GM12878 (cell line): ENCODE measurements at regions not wholly inside any gene's neighbourhood (a gene's known extent, or its start where the extent isn't known, plus 50 kb on each side); places are given as distances from the start of the nearest gene placed in this dataset.

Experiments
- ATAC-seq: fragments of 200-7000 bp; cut with Tn5 transposase; 3 replicates; pipeline ENCODE4 v1.9.1; 2020; ENCODE audit warnings: mild to moderate bottlenecking, moderate library complexity
- BruUV-seq: library from RNA; stranded (reverse); fragments of 400-500 nt; replicated peaks from 2 replicates; lab custom pipeline; 2021; lab: Mats Ljungman, UMichigan
- CTCF ChIA-PET: fragments of 300-600 bp; sonication (Branson Sonifier 250); formaldehyde crosslinking; extraction: SDS; loops from one replicate; lab custom pipeline; 2021; ENCODE audit warnings: inconsistent platforms; lab: Yijun Ruan, JAX
- POLR2A ChIA-PET: fragments of 350-600 bp; formaldehyde crosslinking; extraction: SDS; loops from one replicate; lab custom pipeline; 2021; ENCODE audit warnings: inconsistent platforms; lab: Charles Lee
- RAD21 ChIA-PET: fragments of 300-600 bp; sonication (Branson Sonifier 250); formaldehyde crosslinking; loops from one replicate; lab custom pipeline; 2023; ENCODE audit warnings: antibody characterized with exemption; ENCODE audit not compliant: unreplicated experiment; lab: Charles Lee
- SMC1A ChIA-PET: fragments of 300-600 bp; sonication (Branson Sonifier 250); formaldehyde crosslinking; loops from one replicate; lab custom pipeline; 2023; ENCODE audit not compliant: unreplicated experiment, uncharacterized antibody; lab: Charles Lee
- DNase-seq: peaks from one replicate; pipeline ENCODE4 v3.0.0-alpha.2; 2011; ENCODE audit warnings: low read depth, low spot score
- FAIRE-seq: peaks from 3 replicates; lab custom pipeline; 2011; peaks lifted over from hg19 to GRCh38; lab: Jason Lieb, UNC
- H2AFZ ChIP-seq: 2 replicates; pipeline ENCODE4 v1.6.0; 2011; ENCODE audit warnings: low read depth, low read length, control low read depth; ENCODE audit not compliant: control insufficient read depth
- H3K27ac ChIP-seq: 2 replicates; pipeline ENCODE4 v1.5.1; 2011; ENCODE audit warnings: control low read depth; ENCODE audit not compliant: control insufficient read depth, insufficient read depth
- H3K27me3 ChIP-seq, 2 experiments: replicated peaks in 1 of 2; 2 replicates each; pipeline versions ENCODE4 v1.6.0 to v1.6.1; 2011; ENCODE audit warnings: low read length in 1 of 2; ENCODE audit not compliant: control insufficient read depth in 2 of 2, insufficient read depth in 2 of 2
- H3K36me3 ChIP-seq, 2 experiments: 2 replicates each; pipeline ENCODE4 v1.5.1; 2011; ENCODE audit warnings: low read length in 1 of 2; ENCODE audit not compliant: control insufficient read depth in 2 of 2, insufficient read depth in 2 of 2
- H3K4me1 ChIP-seq: 2 replicates; pipeline ENCODE4 v1.6.1; 2011; ENCODE audit warnings: mild to moderate bottlenecking, low read length, moderate library complexity, mixed read lengths; ENCODE audit not compliant: control insufficient read depth, insufficient read depth
- H3K4me2 ChIP-seq: 2 replicates; pipeline ENCODE4 v1.6.0; 2011; ENCODE audit warnings: control low read depth; ENCODE audit not compliant: control insufficient read depth, insufficient read depth
- H3K4me3 ChIP-seq: fragments of 200-600 bp; sonication (generic); 2 replicates; pipeline ENCODE4 v1.5.1; 2016
- H3K79me2 ChIP-seq: 2 replicates; pipeline ENCODE4 v1.6.0; 2011; ENCODE audit warnings: low read length; ENCODE audit not compliant: control insufficient read depth, insufficient read depth
- H3K9ac ChIP-seq: 2 replicates; pipeline ENCODE4 v1.8.0; 2011; ENCODE audit warnings: low read length, control low read depth, mixed read lengths; ENCODE audit not compliant: control insufficient read depth, insufficient read depth
- H3K9me3 ChIP-seq: replicated peaks from 3 replicates; pipeline ENCODE4 v1.5.1; 2011; ENCODE audit warnings: mild to moderate bottlenecking, low read length; ENCODE audit not compliant: control insufficient read depth, insufficient read depth
- H4K20me1 ChIP-seq: 2 replicates; pipeline ENCODE4 v1.6.0; 2011; ENCODE audit not compliant: control insufficient read depth, insufficient read depth
- ASH2L ChIP-seq: fragments of 300-600, 200-600 bp; sonication (generic); IDR thresholded peaks from 2 replicates; pipeline ENCODE4 v1.6.1; 2017; ENCODE audit warnings: low read depth, mild to moderate bottlenecking, borderline replicate concordance
- ATF7 ChIP-seq: fragments of 450-650 bp; IDR thresholded peaks from 2 replicates; pipeline ENCODE4 v1.6.1; 2016; ENCODE audit warnings: low read depth, mild to moderate bottlenecking
- CHD2 ChIP-seq: IDR thresholded peaks from 2 replicates; pipeline ENCODE4 v1.6.1; 2011; ENCODE audit warnings: low read depth, low read length, improper control_type of control experiment, borderline replicate concordance
- FOXM1 ChIP-seq: IDR thresholded peaks from 2 replicates; pipeline ENCODE4 v1.6.1; 2012; ENCODE audit warnings: low read depth, mild to moderate bottlenecking, inconsistent platforms, low read length, moderate library complexity
- IKZF2 ChIP-seq, 2 experiments: fragments of 450-650 bp; IDR thresholded peaks; 2 replicates each; pipeline ENCODE4 v1.6.1; 2017; ENCODE audit warnings: mild to moderate bottlenecking in 2 of 2, moderate library complexity in 2 of 2
- MYC ChIP-seq: IDR thresholded peaks from 2 replicates; pipeline ENCODE4 v1.6.1; 2011; ENCODE audit warnings: mild to moderate bottlenecking, low read length, moderate library complexity, inconsistent platforms; ENCODE audit not compliant: insufficient read depth, insufficient replicate concordance, insufficient read length, severe bottlenecking
- PAX8 ChIP-seq: fragments of 450-650 bp; IDR thresholded peaks from 2 replicates; pipeline ENCODE4 v1.6.1; 2017; ENCODE audit warnings: mild to moderate bottlenecking, moderate library complexity
- RB1 ChIP-seq: fragments of 450-650 bp; formaldehyde crosslinking; IDR thresholded peaks from 2 replicates; pipeline ENCODE4 v1.6.1; 2017; ENCODE audit warnings: mild to moderate bottlenecking, borderline replicate concordance
- WRNIP1 ChIP-seq: IDR thresholded peaks from 2 replicates; pipeline ENCODE4 v1.6.1; 2011; ENCODE audit warnings: low read depth, low read length, improper control_type of control experiment, borderline replicate concordance
- ZSCAN29 ChIP-seq: fragments of 450-650 bp; IDR thresholded peaks from 2 replicates; pipeline ENCODE4 v1.6.1; 2017; ENCODE audit warnings: mild to moderate bottlenecking, moderate library complexity
- WGBS: methylation state at CpG from one replicate; pipeline ENCODE4 v1.1.6; 2016; ENCODE audit warnings: low lambda C conversion rate; ENCODE audit not compliant: insufficient replicate concordance, insufficient coverage; ENCODE audit errors: missing lambda C conversion rate; 5-methylcytosine and 5-hydroxymethylcytosine counted together
- in situ Hi-C: fragments of 300-500 bp; cut with MboI; formaldehyde crosslinking; loops from 9 replicates; pipeline ENCODE4 v1.14.3; 2018; ENCODE audit warnings: mixed read lengths
- intact Hi-C: fragments of 100-400 bp; cut with micrococcal nuclease; formaldehyde crosslinking; loops from one replicate; pipeline ENCODE4 v1.14.2; 2022; ENCODE audit not compliant: unreplicated experiment
- TF ChIP-seq, protein P1 (sequence below): IDR thresholded peaks from 2 replicates; pipeline ENCODE4 v1.6.1; 2011; ENCODE audit warnings: mild to moderate bottlenecking, low read depth, low read length, moderate library complexity; ENCODE audit not compliant: insufficient replicate concordance
- TF ChIP-seq, protein P2 (sequence below): fragments of 450-650 bp; conservative IDR thresholded peaks from 2 replicates; pipeline ENCODE4 v1.6.1; 2017; ENCODE audit warnings: mild to moderate bottlenecking, moderate library complexity
- TF ChIP-seq, protein P3 (sequence below): fragments of 450-650 bp; IDR thresholded peaks from 2 replicates; pipeline ENCODE4 v1.6.1; 2017; ENCODE audit warnings: low read depth, mild to moderate bottlenecking, moderate library complexity

DNA sequence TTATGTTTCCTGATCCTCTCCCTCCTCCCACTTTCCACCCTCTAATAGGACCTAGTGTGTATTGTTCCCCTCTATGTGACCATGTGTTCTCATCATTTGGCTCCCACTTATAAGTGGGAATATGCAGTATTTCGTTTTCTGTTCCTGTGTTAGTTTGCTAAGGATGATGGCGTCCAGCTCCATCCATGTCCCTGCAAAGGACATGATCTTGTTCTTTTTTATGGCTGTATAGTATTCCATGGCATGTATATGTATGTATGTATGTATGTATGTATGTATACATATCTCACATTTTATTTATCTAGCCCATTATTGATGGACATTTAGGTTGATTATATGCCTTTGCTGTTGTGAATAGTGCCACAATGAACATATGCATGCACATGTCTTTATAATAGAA, 188.7 kb downstream of the RFPL4B start:
- Histone ChIP-seq H3K27ac (no peak overlapping the region), H2AFZ (no peak overlapping the region), H3K4me1 (no peaks in the 10 kb centered on the region), H3K27me3 (no peaks in the 10 kb centered on the region), H3K4me2 (no peak overlapping the region)
- CTCF ChIA-PET: no interaction called here
- no peak for DNase-seq
- in situ Hi-C loops (no loop called here), intact Hi-C loops (no loop called here)
- RAD21 ChIA-PET: no interaction called here
- POLR2A ChIA-PET: no interaction called here
- TF ChIP-seq MYC (no peak), IKZF2 (IDR thresholded peaks at IDR 0.05) (no peak), CHD2 (no peak), ZSCAN29 (no peak), WRNIP1 (no peak), RB1 (no peak), ATF7 (no peak), FOXM1 (no peak), PAX8 (no peak), ASH2L (no peak)
- TF ChIP-seq, protein P1, sequence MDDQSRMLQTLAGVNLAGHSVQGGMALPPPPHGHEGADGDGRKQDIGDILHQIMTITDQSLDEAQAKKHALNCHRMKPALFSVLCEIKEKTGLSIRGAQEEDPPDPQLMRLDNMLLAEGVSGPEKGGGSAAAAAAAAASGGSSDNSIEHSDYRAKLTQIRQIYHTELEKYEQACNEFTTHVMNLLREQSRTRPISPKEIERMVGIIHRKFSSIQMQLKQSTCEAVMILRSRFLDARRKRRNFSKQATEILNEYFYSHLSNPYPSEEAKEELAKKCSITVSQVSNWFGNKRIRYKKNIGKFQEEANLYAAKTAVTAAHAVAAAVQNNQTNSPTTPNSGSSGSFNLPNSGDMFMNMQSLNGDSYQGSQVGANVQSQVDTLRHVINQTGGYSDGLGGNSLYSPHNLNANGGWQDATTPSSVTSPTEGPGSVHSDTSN: no peak
- TF ChIP-seq, protein P2, sequence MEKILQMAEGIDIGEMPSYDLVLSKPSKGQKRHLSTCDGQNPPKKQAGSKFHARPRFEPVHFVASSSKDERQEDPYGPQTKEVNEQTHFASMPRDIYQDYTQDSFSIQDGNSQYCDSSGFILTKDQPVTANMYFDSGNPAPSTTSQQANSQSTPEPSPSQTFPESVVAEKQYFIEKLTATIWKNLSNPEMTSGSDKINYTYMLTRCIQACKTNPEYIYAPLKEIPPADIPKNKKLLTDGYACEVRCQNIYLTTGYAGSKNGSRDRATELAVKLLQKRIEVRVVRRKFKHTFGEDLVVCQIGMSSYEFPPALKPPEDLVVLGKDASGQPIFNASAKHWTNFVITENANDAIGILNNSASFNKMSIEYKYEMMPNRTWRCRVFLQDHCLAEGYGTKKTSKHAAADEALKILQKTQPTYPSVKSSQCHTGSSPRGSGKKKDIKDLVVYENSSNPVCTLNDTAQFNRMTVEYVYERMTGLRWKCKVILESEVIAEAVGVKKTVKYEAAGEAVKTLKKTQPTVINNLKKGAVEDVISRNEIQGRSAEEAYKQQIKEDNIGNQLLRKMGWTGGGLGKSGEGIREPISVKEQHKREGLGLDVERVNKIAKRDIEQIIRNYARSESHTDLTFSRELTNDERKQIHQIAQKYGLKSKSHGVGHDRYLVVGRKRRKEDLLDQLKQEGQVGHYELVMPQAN: no peak
- TF ChIP-seq, protein P3, sequence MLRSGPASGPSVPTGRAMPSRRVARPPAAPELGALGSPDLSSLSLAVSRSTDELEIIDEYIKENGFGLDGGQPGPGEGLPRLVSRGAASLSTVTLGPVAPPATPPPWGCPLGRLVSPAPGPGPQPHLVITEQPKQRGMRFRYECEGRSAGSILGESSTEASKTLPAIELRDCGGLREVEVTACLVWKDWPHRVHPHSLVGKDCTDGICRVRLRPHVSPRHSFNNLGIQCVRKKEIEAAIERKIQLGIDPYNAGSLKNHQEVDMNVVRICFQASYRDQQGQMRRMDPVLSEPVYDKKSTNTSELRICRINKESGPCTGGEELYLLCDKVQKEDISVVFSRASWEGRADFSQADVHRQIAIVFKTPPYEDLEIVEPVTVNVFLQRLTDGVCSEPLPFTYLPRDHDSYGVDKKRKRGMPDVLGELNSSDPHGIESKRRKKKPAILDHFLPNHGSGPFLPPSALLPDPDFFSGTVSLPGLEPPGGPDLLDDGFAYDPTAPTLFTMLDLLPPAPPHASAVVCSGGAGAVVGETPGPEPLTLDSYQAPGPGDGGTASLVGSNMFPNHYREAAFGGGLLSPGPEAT: no peak
- TF ChIP-seq, all 136 proteins: peak for 0
- H3K9ac ChIP-seq: no peak overlapping the region
- H3K9me3 ChIP-seq: no peaks in the 10 kb centered on the region
- ATAC-seq (no peak), FAIRE-seq (no peak)
- H3K4me3 ChIP-seq: no peak overlapping the region
- WGBS: 0% methylated on average over 2 of the region's 2 CpGs
- no peaks in the 10 kb centered on the region for H3K36me3 ChIP-seq
- H4K20me1 ChIP-seq: no peaks in the 10 kb centered on the region
- BruUV-seq: no TSS peak
- SMC1A ChIA-PET: no interaction called here
- H3K79me2 ChIP-seq: no peaks in the 10 kb centered on the region
